Gastroesophageal sphincter (tissue), 3 donors: ENCODE measurements at regions not wholly inside any gene's neighbourhood (a gene's known extent, or its start where the extent isn't known, plus 50 kb on each side); places are given as distances from the start of the nearest gene placed in this dataset.

Experiments
- CTCF ChIP-seq, 4 experiments: fragments of 200-600 bp in 2 of 4; fragments of 450-650 bp in 2 of 4; sonication (generic) in 1 of 4; IDR thresholded peaks; one replicate each; pipeline ENCODE4 v1.5.1; 2017 to 2019; ENCODE audit warnings: antibody characterized with exemption in 4 of 4, mild to moderate bottlenecking in 2 of 4, moderate library complexity in 2 of 4
- POLR2A ChIP-seq, 2 donors: fragments of 450-650 bp; IDR thresholded peaks; one replicate each; pipeline ENCODE4 v1.6.1; 2017; ENCODE audit warnings: antibody characterized with exemption in 2 of 2, mild to moderate bottlenecking in 2 of 2, moderate library complexity in 1 of 2

DNA sequence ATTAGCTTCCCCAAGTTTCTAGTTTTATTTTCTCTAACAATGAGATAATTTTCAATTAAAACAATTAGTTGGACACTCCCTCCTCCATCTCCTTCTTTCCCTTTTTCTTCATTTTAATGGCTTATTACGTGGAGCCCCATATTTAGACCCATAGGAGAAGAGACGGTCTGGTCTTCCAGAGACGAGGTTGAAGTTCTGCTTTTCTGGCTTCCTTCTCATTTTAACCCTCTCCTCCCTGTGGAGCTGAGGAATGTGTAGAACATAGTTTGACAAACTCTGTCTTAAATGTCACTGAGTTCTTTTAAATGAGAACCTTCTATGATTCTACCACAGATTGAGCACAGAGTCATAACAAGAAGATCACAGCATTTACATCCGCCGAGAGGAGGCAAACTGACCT, 86.8 kb downstream of the EDNRB start:
- TF ChIP-seq CTCF (IDR thresholded peaks at IDR 0.05), result no peak
- no peak for TF ChIP-seq POLR2A (IDR thresholded peaks at IDR 0.05)
